HG03175 (cell line): ENCODE measurements at regions not wholly inside any gene's neighbourhood (a gene's known extent, or its start where the extent isn't known, plus 50 kb on each side); places are given as distances from the start of the nearest gene placed in this dataset.
"Not testable (repeated sequence)": the region's sequence is repeated elsewhere in the genome, so short reads cannot be mapped to it uniquely, and the experiment has no call there.

ENCODE experiments used
- ATAC-seq: cut with Tn5 transposase; IDR thresholded peaks from one replicate; pipeline ENCODE4 v1.9.1; 2021; ENCODE audit warnings: mild to moderate bottlenecking, moderate library complexity; ENCODE audit not compliant: unreplicated experiment

DNA sequence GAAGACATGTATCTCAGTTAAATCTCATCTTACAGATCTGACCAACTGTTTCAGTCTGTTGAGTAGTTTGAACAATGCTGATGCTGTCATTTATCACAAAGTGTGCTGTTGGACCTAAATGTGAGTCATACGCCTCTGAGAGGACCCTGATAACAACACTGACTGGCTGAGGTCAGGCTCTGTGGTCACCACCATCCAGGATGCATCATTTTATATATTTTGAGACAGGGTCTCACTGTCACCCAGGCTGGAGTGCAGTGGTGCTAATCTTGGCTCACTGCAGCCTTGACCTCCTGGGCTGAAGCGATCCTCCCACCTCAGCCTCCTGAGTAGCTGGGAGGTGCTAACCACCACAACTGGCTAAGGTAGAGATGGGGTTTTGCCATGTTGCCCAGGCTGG lies 181.0 kb upstream of the RGS6 start:
- no peak for ATAC-seq

DNA sequence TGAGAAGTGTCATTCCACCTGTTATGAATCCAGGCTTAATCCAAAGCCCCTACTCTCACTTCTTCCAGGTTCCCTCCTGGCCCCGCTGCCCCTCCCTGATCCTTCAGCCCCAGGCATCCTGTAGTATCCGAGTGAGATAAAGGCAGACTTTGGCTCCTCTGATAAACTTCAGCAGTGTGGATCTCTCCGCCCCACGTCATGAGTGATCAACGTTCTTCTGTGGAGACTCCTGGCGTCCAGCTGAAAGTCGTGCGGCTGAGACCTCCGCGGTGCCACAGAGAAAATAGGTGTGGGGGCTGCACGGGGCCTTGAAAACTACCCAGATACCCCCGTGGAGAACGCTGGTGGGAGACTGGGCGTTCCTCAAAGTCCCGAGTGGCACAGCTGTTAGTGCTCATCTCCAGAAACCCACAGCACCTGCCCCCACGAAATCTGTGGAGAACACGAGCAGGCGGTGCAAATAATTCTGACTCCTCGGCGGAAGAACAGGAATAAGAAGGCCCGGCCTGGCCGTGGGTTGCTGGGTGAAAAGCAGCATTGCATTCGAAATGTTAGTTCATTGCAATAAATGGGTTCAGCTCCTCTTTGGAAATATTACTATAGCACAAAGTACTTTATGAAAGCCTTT lies 180.0 kb upstream of the RGS6 start:
- ATAC-seq: no peak

DNA sequence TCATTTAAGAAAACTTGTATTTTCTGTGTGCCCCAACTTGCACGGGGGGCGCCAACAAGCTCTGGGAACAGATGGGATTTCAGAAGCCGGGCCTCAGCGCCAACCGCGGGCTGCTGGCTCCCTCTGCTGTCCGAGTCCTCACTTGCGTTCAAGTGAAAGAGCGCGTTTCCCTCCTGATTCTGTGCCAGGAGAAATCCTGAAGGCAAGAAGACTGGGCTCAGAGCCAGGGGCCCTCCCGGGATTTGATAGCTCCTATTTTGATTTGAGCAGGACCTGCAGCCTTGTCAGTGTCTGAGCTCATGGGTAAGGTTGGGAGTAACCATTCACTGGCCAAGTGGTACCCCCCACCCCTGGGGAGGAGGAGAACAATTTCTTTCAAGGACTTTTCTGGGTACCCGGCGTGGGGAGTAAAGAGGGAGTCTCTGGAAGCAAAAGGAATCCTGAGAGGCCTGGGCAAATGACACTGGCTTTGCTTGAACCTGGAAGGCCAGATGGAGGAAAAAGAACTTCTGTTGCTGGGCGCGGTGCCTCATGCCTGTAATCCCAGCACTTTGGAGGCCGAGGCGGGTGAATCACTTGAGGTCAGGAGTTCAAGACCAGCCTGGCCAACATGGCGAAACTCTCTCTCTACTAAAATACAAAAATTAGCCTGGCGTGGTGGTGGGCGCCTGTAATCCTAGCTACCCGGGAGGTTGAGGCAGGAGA lies 179.0 kb upstream of the RGS6 start:
- ATAC-seq: peak; percentile 50

DNA sequence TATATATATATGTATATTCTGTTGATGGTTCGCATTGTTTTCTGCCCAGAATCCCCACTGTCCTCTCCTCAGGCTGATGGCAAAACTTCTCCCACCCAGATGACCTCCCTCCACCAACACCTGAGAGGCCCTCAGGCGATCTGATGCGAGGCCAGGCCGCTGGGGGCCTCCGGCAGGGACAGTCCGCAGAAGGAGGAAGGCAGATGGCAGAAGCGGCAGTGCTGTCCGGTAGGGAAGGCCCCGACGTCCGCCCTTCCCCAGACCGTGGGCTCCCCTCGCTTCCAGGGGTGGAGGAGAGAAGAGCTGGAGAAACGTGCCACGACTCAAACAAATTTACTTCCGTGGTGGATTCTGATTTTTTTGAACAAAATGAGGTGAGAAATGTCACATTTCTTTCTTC lies 178.3 kb upstream of the RGS6 start:
- ATAC-seq: no peak

DNA sequence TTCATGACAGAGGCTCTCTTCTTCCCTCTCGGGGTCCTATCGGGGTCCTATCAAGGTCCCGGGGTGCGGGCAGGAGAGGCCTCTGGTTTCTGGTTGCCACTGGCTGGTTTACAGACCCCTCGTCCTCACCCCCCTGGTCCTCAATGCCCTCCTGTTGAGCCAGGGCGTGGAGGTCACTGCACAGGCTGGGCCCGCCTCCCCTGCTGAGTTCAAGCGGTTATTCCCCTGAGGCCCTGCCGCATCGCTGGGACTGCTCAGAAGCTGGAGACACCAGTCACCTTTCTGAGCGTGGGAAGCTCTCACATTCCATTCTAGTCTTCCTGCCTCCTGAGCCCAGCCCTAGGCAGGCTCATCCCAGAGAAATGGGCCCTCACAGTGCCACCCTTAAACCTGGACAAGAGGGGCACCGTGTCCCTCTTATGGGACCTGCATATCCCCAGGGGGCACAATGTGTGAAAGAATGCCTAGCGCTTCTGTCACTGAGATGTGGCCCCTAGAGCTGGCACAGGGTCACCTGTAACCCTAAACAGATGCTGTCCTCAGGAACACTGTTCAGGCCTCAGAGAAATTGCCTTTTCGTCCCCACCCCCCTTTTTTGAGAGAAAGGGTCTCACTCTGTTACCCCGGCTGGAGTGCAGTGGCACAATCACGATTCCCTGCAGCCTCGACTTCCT lies 177.7 kb upstream of the RGS6 start:
- no peak for ATAC-seq

DNA sequence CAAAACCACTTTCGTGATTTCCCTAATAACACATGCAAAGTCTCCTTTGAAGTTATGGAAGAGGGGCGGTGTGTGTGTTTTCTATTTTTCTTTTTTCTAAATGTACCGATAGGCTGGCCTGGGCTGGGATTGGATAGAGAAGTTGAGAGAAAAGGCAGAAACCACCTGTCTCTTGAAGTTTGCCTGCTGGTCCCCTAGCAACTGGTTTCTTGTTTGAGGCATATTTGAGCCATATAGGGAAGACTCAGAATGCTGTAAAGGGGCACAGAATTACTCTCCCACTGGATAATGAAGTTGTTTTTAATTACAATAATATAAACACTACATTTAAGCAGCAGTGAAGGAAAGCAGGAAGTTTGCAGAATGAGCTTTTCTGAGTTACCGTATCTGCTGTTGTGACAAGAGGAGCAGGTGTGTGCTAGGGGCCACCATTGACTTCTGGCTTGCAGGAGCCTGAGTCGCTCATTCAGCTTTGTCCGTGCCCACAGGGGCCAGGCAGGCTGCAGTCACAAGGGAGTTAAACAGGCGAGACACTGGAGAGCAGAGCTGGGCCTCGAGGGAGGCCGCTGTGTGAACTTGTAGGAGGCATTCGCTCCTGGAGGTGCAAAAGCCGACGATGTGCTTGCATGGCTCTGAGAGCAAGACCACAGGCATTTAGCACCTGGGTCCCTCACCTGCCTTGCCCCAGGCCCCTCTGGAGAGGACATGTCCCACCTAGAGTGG lies 173.8 kb upstream of the RGS6 start:
- no peak for ATAC-seq

DNA sequence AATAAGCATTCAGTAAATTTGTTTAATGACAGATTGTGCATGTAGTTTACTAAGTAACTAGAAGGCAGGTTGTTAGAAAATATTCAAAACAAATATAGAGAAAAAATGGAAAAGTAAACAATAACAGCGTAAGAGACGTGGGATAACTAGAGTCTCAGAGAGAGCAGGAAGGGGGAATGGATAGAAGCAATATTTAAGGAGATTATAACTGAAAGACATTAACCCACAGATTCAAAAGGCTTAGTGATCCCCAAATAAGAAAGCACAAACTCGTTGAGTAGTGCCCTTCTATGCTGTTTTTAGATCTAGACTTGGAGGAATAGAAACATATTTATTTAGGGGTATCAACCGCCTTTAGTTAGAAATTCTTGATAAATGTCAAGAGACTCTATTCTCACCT lies 169.7 kb upstream of the RGS6 start:
- ATAC-seq: no peak

DNA sequence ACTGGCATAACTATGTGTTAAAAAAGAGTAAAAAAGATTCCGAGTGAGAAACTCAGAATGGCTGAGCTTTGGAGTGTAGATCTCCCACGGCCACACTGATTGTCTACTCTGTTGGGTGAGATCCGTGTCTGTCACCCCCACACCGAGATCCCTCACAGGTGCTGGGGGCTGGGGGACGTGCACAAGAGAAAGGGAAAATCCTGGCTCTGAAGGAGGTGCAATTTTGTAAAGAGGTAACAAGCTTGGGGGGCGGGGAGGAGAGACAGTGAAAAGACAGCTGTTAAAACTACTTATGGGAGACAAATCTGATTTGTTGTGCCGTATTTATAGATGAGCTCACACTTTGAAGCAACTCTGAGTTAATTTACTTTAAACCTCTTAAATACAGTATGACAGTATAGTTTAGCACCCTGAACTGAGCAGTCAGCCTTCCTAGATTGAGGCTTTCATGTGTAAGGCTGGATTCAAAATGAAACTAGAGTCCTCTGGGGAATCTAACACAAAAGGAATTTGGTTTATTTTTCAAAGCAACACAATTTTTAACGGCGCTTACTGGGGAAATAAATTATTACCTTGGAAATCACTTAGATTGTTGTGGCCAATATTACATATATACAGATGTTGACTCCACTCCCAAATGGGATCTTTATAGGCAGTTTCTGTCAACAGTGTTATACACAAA lies 167.4 kb upstream of the RGS6 start:
- no peak for ATAC-seq

DNA sequence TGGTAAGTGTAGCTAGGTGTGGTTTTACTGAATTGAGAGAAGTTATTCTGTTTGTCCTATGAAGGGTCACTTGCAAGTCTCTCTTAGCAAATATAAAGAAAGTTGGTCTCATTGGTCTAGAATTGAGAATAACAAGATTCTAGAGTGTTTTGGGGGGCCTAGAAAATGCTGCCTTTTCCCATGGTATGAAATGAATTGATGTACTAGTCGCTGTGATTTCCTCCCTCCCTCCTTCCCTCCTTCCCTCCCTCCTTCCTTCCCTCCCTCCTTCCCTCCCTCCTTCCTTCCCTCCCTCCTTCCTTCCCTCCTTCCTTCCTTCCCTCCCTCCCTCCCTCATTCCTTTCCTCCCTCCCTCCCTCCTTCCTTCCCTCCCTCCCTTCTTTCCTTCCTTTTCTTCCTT lies 166.7 kb upstream of the RGS6 start:
- no peak for ATAC-seq

DNA sequence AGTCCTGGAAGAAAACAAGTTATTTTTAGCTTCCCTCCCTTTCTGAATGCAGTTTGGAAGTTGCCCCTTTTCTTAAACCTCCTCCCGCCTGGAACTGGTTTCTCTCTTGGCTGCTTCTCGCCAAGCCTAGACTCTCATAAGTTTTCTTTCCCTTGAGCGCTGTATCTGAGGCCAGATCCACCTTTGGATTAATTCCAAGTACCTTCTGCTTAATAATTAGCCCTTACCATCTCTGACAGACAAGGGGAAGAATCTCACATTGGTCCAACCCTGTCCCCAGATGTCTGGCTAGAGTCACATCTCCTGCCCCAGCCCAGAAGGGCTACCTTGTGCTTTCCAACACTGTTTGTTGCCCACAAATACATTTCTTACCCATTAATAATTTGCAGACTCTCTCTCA lies 161.8 kb upstream of the RGS6 start:
- ATAC-seq: no peak

DNA sequence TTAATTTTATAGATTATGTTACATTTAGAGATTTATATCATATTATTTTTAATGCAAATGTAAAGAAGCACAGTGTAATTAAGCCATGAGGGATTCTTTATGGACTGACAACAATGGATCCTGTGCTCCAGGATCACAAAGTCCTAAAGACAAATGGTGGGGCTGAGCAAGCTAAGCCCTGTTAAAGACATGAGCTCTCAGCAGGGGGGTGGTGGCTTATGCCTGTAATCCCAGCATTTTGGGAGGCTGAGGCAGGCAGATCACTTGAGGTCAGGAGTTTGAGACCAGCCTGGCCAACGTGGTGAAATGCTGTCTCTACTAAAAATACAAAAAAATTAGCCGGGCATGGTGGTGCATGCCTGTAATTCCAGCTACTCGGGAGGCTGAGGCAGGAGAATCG lies 160.8 kb upstream of the RGS6 start:
- not testable (repeated sequence) for ATAC-seq

DNA sequence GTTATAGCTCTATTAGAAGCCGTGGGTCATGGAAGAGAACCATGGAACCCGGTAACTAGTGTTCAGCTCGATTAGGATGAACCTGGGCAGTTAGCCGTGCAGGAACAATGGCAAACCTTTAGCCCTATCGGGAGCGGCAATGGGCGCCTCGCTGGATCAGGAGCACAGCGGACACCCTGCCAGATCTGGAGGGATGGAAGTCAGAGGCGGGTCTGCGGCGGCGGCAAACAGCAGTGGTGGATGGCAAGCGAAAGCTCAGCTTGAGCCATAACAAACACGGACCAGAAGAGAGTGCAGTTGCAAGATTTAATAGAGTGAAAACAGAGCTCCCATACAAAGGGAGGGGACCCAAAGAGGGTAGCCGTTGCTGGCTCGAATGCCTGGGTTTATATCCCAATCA lies 160.2 kb upstream of the RGS6 start:
- not testable (repeated sequence) for ATAC-seq

DNA sequence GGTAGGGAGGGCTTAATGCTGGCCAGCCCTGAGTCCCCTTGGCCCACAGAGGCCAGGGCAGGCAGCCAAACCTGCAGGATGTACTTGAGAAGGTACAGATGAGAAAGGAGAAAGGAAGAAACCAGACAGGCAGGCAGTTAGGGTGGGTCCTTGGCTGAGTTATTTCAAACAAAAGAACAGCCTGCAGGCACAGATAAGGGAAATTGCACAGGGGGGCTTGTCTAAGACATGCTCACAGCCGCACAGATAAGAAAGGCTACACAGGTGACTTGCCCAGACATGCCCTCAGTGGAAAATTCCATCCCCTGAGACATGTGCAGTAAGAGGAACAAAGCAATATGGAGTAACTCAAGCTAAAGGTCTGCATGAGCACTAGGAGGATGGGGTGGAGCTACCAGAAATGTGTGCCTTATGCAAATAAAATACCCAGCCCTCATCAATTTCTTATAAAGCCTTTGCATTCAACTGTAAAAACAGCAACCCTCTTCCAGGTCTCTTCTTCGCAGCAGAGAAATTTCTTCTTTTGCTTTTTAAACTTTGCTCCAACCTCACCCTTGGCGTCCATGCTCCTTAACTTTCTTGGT lies 158.2 kb upstream of the RGS6 start:
- no peak for ATAC-seq

DNA sequence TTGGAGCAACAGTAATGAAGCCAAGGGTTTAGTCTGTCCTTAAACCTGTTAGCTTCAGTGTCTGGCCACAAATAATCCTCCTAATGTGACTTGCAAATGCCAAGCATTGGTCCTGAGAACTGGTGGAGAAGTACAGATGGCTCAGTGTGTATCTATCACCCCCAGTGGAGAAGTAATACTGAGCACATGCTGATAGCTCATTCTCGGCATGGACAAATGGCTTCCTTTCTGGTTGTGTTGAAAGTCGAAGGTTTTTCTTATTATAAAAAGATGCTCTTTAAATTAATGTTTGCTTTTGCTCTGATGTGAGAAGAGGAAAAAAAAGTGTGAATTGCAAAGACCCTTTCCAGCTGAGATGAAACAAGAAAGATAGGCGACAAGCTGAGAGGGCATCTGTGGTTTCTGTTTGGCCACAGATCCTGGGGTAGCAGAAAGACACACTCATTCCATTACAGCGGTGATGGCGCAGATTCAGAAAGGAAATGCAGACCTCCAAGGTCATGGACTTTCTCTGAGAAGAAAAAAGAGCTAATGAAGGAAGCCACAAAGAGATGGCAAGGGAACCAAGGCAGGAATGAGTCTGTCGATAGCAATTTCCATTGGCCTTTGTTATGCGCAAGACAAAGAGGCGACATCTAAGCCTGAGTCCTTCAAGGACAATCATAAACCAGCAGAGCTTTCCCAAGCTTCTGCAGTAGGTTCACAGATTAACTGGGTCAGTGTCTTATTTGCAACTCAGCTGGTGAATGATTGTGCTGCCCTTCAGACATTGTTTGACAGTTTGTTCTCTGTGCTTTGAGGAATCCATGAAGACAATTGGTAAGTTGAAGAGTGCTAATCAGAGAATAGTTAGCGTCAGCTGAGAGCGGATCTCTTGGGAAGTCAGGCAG lies 155.5 kb upstream of the RGS6 start:
- peak; percentile 45 for ATAC-seq

DNA sequence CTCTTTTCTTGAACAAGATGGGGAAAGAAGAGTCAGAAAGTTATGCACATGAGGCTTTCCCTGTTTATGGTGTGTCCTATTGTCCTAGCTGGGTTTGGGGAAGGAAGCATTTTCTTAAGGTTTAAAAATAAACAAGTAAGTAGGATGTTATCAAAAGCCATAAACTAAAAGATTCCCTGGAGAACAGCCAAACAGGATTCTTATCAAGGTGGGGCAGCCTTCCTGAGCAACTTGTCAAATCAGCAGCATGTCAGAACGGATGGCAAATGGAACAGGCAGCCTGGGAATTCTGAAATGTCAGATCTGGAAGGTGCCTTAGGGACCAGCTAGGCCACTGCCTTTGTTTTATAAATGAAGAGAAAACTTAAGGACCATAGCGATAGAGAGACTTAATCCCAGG lies 152.2 kb upstream of the RGS6 start:
- no peak for ATAC-seq

DNA sequence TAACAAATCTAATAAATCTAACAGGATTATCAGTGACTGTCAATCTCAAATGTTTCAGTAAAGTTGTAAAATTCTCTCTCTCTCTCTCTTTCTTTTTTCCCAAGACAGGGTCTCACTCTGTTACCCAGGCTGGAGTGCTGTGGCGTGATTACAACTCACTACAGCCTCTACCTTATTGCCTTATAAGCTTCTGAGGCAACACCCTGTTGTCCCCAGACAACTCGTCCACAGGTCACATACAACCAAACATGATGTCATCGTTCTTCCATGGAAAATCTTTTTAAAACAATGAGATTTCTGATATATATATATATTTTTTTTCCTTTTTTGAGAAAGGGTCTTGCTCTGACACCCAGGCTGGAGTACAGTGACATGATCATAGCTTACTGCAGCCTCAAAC lies 151.4 kb upstream of the RGS6 start:
- no peak for ATAC-seq

DNA sequence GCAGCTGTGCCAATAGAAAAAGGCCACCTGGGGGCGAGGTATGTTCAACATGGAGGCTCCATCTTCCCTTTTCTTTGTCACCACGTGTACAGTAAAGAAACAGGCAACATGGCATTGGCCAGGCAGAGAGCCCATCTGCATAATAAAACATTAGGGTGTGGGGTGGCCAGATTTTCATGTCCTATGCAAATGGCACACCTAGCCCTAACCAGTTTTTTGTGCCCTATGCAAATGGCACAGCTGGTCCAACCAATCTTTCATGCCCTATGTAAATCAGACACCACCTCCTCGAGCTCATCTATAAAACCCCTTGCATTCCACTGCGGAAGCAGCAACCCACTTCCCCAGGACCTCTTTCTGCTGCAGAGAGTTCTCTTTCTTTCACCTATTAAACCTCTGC lies 149.1 kb upstream of the RGS6 start:
- ATAC-seq: no peak

DNA sequence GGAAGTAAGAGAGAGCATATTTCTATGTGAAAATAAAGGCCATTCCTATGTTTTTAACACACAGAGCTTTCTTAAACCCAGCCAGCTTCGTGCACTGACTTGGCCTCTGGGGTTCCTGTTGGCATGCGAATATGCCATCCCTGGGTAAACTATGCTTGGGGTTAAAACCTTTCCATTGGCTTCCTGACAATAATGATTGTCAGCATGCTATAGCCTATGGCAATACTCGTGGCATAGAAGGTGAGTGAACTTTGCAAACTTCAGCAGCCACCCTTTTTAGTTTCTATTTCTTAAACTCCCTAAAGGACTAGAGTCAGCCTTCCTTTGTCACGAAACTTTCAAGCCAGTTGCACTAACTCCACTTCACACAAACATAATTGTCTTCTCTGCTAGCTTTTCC lies 148.4 kb upstream of the RGS6 start:
- ATAC-seq: no peak

DNA sequence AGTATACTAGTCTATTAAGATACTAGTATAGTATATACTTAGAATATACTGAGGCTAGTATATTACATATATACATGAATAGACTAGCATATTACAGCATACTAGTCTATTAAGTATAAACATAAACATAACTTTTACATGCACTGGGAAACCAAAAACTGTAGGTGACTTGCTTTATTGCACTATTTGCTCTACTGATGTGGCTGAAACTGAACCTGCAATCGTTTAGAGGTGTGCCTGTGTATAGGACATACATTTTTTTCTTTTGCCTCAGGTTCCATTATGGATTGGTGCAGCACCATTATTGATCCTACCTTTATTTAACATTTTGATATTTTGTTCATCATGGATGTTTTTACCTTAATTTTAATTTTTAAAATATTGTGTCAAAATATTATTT lies 143.2 kb upstream of the RGS6 start:
- no peak for ATAC-seq

DNA sequence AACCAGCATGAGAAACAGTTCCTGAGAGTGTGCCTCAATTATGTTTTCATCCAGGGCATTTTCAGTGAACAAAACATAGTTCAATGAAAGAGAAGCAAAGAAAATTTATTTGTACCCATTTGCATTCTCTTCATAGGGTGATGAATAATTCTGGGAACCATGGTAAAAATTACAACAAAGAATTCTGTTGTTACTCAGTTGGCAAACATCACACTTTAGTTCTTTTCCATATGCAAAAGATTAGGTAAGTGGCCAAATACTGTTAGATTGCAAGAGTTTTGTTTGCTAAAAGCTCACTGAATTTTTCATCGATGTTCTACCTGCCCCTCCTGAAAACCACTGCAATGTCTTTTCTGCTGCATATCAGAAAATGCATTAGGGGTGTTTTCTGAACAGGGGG lies 132.4 kb upstream of the RGS6 start:
- ATAC-seq: no peak
